Endothelial cell of umbilical vein (primary cell): ENCODE measurements at regions not wholly inside any gene's neighbourhood (a gene's known extent, or its start where the extent isn't known, plus 50 kb on each side); places are given as distances from the start of the nearest gene placed in this dataset.
"Not testable (repeated sequence)": the region's sequence is repeated elsewhere in the genome, so short reads cannot be mapped to it uniquely, and the experiment has no call there.

Experiments used
- CTCF ChIP-seq, 2 donors: IDR thresholded peaks; 1 replicate in 1 of 2; 2 replicates in 1 of 2; pipeline ENCODE4 v1.5.1; 2011; ENCODE audit warnings: low read length in 2 of 2, mild to moderate bottlenecking in 2 of 2, moderate library complexity in 2 of 2, control low read depth in 1 of 2, inconsistent platforms in 1 of 2, low read depth in 1 of 2; ENCODE audit not compliant: insufficient read depth in 1 of 2; ENCODE audit errors: extremely low read depth in 1 of 2
- EZH2 ChIP-seq: IDR thresholded peaks from 2 replicates; pipeline ENCODE4 v1.6.1; 2012; ENCODE audit warnings: borderline replicate concordance, low read depth, mild to moderate bottlenecking, moderate library complexity, low read length, inconsistent platforms; ENCODE audit not compliant: severe bottlenecking
- JUN ChIP-seq: IDR thresholded peaks from 2 replicates; pipeline ENCODE4 v1.6.1; 2011; ENCODE audit warnings: borderline replicate concordance, low read depth; ENCODE audit not compliant: insufficient read length, insufficient read depth
- MAX ChIP-seq: IDR thresholded peaks from 2 replicates; pipeline ENCODE4 v1.6.1; 2011; ENCODE audit not compliant: insufficient read depth, insufficient read length
- POLR2AphosphoS5 ChIP-seq: IDR thresholded peaks from 2 replicates; pipeline ENCODE4 v1.6.1; 2012; ENCODE audit warnings: low read depth, mild to moderate bottlenecking, control low read depth, low read length, moderate library complexity; ENCODE audit not compliant: insufficient read depth

DNA sequence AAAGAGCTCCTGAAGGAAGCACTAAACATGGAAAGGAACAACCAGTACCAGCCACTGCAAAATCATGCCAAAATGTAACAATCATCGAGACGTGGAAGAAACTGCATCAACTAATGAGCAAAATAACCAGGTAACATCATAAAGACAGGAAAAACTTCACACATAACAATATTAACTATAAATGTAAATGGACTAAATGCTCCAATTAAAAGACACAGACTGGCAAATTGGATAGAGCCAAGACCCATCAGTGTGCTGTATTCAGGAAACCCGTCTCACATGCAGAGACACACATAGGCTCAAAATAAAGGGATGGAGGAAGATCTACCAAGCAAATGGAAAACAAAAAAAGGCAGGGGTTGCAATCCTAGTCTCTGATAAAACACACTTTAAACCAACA is 83.9 kb upstream of the TSLP start:
- not testable (repeated sequence) for TF ChIP-seq MAX; EZH2; CTCF (IDR thresholded peaks at IDR 0.05; ENCODE audit: extremely low read depth in 1 of 2, insufficient read depth in 1 of 2, low read depth in 1 of 2, low read length in 2 of 2); POLR2AphosphoS5; JUN
